Activated naive CD4-positive, alpha-beta T cell treated with Interleukin-2 at 50 U/mL for 16 hours (primary cell): ENCODE measurements at regions not wholly inside any gene's neighbourhood (a gene's known extent, or its start where the extent isn't known, plus 50 kb on each side); places are given as distances from the start of the nearest gene placed in this dataset.
"Not testable (repeated sequence)": the region's sequence is repeated elsewhere in the genome, so short reads cannot be mapped to it uniquely, and the experiment has no call there.

ENCODE experiments used
- DNase-seq: peaks from one replicate; pipeline ENCODE4 v3.0.0-alpha.2; 2020

- DNase-seq: no peak
These were observed 1489.7 kb upstream of the SEL1L start for GRCh38 chr14:83023369-83023768.

DNA sequence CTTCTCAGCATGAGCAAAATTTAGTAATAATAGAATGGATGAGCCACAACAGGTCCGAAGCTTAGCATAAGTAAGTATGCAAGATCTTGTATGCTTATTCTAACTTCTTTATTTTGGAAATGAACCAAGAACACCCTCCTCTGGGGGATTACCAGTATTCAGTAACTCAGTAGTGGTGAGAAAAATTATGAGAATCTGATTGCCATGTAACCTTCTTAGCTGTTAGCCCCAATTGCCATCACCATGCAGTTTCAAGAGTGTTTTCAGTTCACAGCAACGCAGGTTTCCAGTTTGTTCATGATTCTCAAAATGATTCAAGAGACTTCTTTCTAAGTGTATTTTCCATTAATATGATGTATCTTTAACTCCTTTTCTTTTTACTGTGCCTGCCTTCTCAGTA is 1507.6 kb upstream of the SEL1L start:
- no peak for DNase-seq

DNA sequence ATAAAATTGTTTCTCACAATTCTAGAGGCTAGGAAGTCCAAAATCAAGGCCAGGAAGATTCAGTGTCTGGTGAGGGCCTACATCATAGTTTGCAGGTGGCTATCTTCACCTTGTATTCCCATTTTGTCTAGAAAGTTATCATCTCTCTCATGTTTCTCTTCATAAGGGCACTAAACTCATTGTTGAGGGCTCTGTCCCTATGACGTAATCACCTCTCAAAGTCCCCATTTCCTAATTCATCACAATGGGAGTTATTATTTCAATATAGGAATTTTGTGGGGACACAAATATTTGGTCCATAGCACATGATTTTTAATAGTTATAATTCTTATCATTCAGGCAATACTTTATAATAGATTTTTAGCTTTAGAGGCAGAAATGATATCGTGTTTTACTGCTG is 1509.2 kb upstream of the SEL1L start:
- no peak for DNase-seq

DNA sequence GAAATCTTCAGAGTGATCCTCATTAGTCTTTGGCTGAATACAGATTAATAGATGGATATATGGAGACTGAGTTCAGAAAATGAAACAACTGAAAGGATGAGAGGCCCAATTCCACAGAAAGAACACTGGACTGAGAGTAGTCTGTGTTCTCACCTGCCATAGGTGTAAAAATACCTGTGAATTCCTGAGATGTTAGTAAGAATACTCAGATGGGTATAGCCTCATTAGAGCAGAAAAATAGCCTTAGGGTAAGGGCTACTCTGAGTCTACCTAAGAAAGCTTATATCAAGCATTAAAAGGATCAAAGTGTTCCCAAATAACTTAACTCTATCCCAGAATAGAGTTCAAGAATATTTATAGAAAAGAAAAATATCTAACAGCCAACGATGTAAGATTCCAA is 1510.3 kb upstream of the SEL1L start:
- DNase-seq: no peak

- no peak for DNase-seq
These were observed 1513.6 kb upstream of the SEL1L start for GRCh38 chr14:83047059-83047830.

GRCh38 chr14:83053022-83053710 is 1519.5 kb upstream of the SEL1L start:
- DNase-seq: no peak

DNA sequence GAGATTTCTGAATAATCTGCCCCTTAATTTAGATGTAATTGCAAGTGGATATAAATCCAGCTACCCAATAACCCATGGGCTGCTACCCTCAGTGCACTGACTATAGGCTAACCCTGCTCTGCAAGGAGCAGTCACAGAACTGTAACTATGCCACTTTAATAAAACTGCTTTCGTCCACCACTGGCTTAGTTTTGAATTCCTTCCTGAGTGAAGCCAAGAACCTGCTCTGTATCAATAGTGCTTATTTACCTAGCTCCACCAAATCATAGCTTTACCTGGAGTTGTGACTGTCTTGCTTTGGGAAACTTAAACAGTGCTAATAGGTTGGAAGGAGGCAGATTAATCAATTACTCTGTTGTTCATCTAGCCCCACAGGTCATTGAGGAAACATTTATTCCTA is 1524.4 kb upstream of the SEL1L start:
- no peak for DNase-seq

- no peak for DNase-seq
These were observed 1538.3 kb upstream of the SEL1L start for GRCh38 chr14:83071888-83072501.

DNA sequence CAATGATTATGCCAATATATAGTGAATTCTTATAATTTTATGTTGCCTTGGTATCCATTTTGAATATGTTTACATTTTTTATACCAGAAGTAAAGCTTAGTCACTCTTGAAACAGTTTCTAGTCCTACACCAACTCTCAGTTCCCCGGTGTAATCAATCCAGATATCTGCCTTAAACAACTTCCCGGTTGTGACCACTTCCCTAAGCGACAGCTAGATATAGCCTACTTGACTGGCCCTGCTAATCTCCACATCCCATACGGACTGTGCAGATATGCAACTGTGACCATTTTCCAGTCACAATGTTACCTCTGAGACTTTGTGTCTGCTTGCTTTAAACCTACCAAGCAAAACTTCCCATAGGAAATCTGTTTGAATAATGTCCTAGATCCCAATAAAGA is 1551.5 kb upstream of the SEL1L start:
- no peak for DNase-seq

DNA sequence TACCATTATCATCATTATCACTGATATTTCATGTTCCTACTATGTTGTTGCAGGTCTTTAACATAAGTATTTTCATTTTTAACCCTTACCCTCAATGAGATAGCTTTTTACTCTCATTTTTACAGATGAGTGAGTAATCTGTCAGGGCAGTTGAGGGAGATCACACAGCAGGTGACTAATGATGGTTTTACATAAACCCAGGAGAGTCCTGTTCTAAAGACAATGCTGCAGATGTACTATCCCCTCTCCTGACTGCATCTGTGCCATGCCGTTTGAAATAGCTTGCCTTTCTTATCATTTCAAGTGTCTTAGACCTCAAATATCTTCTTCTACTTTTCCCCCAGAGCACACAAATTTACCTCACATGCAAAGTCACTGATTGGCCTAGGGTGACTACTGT is 1552.1 kb upstream of the SEL1L start:
- DNase-seq: no peak

DNA sequence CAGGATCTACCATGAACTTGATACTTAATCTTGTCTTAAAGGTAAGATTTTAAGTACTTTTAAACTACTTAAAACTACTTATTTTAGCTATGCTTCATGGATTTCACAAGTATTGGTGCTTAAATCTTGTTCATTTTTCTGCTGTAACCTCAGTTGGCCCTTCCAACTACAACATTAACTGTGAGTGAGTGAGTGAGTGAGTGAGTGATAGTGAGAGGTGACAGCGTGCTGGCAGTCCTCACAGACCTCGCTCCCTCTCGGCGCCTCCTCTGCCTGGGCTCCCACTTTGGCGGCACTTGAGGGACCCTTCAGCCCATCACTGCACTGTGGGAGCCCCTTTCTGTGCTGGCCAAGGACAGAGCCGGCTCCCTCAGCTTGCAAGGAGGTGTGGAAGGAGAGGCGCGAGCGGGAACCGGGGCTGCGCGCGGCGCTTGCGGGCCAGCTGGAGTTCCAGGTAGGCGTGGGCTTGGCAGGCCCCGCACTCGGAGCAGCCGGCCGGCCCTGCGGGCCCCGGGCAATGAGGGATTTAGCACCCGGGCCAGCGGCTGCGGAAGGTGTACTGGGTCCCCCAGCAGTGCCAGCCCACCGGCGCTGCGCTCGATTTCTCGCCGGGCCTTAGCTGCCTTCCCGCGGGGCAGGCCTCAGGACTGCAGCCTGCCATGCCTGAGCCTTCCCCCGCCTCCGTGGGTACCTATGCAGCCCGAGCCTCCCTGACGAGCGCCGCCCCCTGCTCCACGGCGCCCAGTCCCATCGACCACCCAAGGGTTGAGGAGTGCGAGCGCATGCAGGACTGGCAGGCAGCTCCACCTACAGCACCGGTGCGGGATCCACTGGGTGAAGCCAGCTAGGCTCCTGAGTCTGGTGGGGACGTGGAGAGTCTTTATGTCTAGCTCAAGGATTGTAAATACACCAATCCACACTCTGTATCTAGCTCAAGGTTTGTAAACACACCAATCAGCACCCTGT is 1558.6 kb upstream of the SEL1L start:
- DNase-seq: not testable (repeated sequence)

DNA sequence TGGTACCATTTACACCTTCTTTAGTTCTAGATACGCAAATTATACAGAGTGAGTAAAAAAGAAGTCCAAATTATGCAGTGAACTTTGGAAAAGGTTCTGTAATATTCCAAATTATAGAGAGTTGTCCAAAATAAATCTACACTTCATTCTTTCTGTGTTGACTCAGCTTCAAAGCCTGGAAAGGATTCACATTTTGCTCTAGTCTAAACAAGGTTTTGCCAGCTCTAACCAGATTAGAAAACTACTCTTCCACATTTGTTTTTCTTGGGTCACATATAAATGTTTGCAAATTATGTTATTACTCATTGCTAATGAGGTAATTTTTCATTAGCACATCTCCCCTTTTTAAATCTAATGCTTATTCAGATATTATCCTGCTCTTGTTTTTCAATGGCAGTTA is 1562.4 kb upstream of the SEL1L start:
- no peak for DNase-seq

DNA sequence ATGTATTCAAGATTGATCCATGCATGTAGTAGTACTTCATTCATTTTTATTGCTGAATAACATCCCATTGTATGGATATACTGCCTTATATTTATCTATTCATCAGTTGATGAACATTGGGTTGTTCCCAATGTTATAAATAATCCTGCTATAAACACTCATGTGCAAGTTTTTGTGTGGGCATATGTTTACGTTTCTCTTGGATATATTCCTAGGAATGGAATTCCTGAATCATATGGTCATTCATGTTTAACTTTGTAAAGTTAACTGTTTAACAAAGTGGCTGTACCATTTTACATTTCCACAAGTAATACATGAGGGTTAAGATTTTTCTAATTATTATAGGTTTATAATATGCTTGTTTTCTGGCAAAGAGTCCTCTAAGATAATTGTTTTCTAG is 1568.2 kb upstream of the SEL1L start:
- no peak for DNase-seq

DNA sequence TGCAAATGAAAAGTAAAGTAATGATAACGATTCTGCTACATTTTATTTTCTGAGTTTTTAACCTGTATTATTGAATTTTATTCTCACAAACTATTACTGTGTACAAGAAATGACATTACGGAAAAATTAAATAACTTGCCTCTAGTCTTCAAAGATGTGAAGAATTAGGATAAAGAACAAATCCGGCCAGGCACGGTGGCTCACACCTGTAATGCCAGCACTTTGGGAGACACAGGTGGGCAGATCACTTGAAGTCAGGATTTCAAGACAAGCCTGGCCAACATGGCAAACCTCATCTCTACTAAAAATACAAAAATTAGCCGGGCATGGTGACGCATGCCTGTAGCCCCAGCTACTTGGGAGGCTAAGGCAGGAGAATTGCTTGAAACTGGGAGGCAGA is 1584.4 kb upstream of the SEL1L start:
- DNase-seq: no peak

- DNase-seq: no peak
These were observed 1586.5 kb upstream of the SEL1L start for GRCh38 chr14:83120187-83120586.

DNA sequence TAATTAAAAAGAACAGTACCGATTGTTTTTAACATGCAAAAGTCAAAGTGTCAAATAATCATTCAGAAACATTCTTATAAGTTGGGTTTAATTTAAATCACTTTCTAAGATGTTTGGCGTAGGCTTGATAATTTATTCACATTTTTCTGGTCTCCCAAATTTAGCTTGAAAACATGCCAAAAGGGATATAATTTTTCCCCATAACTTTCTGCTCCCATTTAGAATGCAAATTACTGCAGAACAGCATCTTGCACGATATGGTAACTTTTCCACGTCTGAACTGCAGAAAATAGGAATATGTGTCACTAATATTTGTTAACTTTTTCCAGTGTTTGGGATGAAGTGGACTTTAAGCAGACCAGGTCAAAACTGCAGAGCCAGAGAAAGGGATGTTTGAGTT is 1592.4 kb upstream of the SEL1L start:
- DNase-seq: no peak

- DNase-seq: no peak
These were observed 1595.1 kb upstream of the SEL1L start for GRCh38 chr14:83128783-83129182.

GRCh38 chr14:83129496-83129895 is 1595.8 kb upstream of the SEL1L start:
- DNase-seq: no peak

- no peak for DNase-seq
These were observed 1600.5 kb upstream of the SEL1L start for GRCh38 chr14:83133981-83134645.

DNA sequence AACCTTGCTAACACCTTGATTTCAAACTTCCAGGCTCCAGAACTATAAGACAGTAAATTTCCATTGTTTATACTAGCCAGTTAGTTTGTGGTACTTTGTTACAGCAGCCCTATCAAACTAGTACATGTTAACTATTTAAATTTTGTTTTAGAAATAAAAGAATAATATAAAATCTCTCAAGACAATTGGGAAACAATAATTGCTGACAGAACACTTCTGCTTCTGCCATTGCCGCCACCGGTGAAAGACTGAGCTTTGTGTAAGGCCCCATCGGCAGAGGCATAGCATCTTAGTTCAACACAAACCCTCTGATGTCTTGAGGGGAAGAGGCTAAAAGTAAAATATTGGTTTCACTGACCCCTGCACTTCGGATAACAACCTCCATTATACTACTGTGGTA is 1607.1 kb upstream of the SEL1L start:
- DNase-seq: no peak

- DNase-seq: no peak
These were observed 1613.4 kb upstream of the SEL1L start for GRCh38 chr14:83147006-83147405.

DNA sequence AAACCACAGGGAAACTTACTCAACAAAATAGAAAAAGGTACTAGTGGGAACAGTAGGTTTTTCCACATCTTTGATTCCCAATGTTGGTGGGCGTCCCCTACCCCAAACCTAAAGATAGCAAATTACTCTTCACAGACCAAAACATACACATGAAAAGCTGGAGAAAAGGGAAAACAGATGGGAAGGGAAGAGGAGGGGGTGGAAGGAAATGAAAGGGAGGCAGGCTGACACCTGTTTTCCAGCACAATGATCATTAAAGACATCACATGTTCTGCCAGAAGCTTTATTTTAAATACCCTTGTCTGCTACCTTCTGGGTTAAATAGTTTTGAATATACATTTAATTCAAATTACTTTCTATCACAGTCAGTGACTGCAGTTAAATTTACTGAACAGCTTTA is 1617.9 kb upstream of the SEL1L start:
- DNase-seq: no peak

DNA sequence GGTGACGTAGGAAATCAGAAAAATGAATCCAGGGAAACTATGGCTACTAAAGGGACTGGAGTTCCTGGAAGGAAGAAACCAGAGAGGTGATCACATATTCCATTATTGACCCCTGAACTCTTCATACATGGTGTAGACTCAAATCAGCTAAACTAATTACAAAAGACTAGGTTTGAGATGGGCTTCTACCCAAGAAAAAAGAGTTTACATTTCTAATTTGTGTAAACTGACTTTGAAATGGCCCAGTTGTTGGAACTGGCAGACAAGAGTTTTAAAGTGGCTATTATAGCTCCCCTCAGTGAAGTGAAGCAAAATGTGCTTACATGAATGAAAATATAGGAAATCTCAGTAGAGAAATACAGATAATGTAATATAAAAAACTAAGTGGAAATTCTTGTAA is 1619.4 kb upstream of the SEL1L start:
- no peak for DNase-seq
